ENCODE measurements at regions not wholly inside any gene's neighbourhood (a gene's known extent, or its start where the extent isn't known, plus 50 kb on each side); places are given as distances from the start of the nearest gene placed in this dataset.
"Not testable (repeated sequence)": the region's sequence is repeated elsewhere in the genome, so short reads cannot be mapped to it uniquely, and the experiment has no call there.

DNA sequence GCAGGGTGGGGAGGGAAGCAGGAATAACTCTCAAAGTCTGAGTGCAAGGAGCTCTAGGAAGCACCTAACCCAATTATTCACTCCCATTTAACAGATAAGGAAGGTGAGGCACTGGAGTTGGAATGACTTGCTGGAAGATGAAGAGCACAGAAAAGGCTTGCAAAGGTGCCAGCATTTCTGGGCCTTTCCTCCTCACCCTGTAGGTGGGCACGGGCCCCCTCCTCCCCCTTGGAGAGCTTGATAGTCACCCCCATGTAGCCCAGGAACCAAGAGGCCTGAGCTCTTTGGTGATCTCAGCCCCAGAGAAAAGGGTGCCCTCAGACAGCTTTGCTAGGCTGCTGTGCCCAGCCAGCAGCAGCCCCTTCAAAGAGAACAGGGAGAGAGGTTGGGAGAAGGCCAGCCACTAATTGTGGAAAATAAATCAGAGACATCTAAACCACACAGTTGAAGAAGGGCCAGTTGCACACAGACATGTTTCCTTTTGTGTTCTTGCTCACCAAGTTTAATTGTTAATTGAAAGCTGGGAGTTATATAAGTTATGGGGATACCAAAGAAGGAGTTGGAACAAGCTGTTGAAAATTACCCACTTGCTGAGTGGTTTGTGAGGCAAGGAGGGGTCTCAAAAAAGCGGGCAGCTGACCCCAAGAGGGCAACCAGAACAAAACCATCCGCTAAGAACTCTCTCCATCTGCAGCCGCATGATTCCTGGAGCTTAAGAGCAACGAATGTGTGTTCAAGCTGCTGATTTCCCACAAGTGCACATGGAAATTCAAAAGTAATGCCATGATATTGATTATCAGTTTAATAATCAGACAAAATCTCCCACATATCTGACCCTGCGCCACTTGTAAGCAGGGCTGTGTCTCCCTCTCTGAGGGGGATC lies 77.0 kb downstream of the MRPL14 start:
- DNase-seq, result no peak

DNA sequence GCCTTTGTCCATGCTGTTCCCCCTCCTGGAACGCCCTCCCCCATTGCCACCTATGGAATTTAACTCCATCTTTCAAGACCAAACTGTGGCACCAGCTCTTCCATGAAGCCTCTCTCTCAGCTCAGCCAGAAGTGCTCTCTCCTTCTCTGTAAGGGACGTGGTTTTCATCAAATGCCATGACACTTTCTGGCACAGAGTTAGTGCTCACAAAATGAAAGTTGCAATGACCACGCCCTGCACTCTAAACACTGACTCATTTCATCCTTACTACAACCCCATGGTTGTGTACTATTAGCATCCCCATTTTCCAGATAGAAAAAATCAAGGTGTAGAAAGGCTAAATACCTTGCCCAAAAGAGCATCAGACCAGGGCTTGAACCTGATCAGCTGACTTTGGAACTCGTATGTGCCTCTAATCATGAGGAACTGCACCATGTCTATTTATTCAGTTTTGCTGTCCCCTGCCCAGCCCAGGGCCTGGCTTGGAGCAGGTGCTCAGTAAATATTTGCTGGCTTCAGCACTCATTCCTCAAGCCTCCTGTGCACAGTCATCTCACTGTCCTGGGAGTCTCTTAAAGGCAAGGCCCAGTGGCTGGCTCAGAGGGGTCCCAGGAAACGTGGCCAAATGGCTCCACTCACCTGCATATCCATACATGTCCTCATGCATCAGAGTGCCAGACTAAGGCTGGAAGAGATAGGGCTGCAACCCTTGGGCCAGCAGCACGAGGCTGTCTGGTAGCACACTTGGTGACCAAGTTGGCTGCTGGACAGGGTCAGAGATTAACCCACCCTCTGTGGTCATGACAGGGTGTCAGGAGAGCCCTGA lies 77.9 kb downstream of the MRPL14 start:
- DNase-seq, result no peak

DNA sequence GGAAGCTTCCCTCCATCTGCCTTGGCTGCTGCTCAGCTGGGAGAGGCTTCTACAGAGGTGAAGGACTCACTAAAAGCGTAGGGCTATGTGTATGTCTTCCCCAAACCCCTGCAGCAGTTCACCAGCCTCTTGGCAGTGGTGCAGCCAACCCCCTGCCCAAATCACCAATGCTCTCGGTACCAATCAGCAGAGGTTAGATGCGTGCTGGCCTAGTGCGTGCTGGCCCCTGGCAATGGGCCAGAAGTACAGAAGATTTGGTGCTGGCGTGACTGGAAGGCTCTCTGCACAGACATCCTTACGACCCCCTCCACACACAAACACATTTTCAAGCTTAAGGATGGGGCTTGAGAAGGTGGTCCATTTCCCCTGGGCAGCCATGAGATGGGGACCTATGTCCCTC lies 79.0 kb downstream of the MRPL14 start:
- DNase-seq, result no peak

DNA sequence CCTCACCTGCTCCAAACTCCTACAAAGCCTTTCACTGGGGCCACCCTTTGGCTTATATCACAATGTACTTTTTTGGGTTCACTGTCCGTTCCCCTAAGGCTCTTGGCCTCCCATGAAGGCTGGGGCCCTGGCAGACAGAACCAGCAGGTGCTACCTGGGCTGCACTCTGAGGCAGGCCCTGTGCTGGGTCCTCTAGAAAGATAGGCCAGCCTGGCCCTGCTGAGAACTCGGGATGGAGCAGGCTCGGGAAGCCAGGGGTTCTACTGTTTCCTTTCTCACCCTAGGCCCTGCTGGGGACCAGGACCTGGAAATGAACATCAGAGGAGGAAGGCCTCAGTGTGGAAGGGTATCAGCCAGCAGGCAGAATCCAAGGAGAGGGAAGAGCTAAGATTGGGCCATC lies 79.5 kb downstream of the MRPL14 start:
- no peak for DNase-seq

DNA sequence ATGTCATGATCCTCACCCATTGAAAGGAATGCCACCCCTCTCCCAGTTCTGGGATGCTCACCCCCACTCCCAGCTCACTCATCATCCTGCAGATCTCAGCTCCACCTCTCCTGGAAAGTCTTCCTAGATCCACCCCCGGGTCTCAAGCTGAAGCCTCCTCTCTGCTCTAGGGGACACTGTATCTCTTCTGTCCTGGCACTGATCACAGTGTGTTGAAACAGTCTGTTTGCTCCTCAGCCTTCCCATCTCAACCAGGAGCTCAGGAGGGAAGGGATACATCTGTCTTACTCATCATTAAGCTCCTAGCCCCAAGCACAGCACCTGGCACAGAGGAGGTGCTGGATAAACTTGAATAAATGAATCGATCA lies 80.1 kb downstream of the MRPL14 start:
- DNase-seq, result no peak

DNA sequence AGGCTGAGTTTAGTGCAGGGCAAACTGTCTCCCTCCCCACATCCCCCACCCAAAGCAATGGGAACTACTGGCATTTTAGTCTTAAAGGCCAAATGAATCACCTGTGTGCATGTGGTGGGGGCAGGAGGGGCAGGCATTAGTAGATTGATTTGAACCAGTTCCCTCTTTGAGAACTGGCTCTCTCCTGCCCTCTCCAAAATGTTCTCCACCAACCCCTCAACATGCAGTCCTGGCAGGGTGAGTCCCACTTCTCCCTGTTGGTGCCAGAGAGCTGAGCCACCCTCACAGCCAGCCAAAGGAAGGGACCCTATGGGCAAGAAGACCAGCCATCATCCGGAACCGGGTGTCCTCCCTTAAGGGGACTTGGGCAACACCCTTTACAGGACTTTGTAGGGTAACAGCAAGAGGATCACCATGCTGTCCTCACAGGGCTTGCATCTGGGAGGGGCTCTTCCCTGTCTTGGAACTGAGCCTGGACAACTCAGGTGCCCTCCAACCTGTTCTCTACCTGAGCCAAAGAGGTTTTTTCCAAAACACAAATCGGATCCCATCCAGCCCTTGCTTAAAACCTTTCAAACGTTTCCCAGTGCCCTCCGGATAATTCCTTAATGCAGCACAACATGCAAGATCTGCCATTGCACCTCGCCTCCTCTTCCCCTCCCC lies 80.6 kb downstream of the MRPL14 start:
- no peak for DNase-seq

DNA sequence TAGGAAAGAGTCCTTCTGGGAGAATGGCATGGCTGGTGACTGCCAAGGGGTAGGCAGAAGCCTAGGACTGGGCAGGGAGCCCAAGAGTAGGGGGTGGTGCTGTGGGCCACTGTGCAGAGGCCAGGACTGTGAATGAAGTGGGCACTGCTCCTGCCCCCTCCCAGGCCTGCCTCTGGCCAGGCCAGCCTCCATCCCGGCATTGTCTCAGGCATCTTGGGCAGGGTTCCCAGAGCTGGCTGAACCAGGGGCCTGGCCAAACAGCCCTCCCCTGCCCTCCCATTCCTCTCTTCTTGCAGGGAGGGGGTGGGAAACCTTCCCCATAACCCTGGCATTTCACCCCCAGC lies 81.6 kb downstream of the MRPL14 start:
- no peak for DNase-seq

DNA sequence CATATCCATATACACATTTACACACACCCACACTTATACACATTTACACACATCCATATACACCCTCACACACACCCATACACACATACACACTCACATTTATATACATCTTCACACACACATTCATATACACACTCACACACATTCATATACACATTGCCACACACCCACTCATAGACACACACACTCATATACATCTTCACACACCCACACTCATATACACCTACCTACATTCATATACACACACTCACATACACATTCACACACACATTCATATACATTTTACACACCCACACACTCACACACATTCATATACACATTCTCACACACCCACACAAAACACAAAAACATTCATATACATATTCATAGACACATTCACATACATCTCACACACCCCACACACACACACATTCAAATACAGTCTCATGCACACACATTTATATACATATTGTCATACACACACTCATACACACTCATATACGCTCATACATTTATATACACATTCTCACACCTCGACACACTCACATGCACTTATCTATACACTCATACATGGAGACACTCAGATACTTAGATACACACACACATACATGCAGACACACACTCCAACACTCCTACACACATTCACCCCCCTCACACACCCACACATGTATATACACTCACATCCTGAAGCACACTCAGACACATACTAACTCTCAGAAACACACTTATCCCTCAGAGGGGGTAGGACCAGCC lies 82.1 kb downstream of the MRPL14 start:
- DNase-seq, result no peak

DNA sequence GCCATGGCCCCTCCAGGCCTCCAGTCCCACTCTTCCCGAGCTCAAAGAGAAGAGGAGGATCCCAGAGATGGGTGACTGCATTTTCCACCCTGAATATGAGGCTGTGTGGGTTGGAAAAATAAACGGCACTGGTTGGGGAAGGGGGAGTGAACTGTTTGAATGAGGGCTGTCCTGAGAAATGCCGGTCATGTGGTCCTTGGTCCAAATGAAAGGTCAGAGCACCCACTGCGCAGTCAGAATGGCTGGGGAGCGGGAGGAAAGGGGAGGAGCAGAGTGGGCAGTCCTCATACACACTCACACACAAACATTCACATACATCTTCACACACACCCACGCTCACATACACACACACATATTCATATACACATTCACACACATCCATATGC lies 83.1 kb downstream of the MRPL14 start:
- no peak for DNase-seq

DNA sequence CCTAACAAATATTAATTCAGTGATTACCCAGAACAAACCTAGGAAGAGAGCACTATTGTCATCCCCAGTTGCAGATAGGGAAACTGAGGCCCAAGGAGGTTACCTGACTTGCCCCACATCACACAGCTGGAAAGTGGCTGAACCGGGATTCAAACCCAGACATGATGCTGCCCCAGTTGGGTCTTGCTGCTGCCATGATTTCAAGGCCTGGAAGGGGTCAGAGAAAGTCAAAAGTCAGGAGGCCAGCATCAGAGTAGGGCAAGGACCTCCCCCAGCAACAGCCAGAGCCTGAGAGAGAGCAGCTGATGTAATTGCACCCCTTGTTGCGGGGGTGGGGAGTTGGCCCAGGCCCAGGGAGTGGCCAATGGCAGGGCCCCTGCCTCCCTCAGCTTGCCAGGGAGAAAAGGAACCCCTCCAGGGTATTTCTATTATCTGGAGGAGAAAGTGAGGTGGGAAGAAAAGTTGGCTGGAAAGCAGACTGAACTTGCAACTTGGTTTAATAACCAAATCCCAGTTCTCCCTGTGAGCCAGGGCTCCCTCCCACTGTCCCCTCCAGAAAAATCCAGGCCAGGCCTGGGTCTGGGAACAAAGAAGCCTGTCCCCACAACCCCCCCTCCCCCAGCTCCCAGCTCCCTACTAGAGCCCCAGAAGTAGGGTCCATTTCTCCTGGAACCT lies 83.6 kb downstream of the MRPL14 start:
- no peak for DNase-seq

DNA sequence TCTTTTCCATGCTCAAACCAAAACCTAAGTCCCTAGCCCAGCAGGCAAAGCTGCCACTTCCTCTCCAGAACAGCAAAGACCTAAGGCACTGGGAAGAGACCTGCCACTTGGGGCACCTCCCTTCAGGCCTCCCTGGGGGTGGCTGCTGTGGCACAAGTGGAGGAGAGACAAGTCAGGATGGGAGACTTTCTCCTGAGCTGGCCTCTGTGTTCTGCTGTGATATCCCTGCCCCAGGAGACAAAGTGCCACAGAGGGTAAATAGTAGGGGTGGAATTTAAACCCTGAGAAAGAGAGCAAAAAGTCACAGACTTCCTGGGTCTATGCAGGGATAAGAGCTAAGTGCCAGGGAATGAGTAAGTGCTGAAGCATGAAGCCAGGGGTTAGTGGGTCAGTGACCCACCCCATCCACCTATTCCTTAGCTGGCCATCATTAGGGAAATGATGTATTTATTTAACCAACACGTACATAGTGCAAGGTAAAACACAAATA lies 84.2 kb downstream of the MRPL14 start:
- no peak for DNase-seq

DNA sequence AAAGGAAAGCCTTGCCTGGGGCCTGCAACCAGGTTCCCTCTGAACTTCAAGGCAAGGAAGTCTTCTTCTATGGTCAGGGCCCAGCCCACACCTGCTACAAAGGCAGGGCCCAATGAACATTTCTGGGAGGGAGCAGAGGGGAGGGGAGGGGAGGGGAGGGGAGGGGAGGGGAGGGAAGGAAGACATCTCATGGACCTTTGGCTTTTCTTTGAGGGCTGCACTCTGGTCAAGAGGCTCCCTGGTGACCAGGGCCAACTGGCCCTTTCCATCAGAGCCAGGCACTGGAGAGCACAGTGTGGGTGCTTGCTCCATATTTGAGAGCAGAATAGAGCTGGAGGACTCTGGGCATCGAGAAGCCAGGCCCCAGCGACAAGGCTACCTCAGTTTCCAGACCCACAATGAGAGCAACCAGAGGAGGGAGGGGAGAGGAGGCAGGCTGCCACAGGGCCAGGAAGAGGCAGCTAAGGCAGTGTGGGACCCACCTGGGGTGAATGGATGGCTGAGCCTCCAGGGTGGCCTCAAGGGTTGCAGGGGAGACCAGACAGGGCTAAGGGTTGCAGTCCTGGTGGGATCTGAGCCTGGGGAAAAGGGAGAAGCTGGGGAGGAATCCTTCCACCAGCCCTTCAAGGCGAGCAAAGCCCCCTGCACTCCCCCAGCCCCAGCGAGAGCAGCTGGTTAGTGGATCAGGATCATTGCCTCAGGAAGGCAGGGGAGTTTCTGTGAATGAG lies 84.8 kb downstream of the MRPL14 start:
- no peak for DNase-seq

DNA sequence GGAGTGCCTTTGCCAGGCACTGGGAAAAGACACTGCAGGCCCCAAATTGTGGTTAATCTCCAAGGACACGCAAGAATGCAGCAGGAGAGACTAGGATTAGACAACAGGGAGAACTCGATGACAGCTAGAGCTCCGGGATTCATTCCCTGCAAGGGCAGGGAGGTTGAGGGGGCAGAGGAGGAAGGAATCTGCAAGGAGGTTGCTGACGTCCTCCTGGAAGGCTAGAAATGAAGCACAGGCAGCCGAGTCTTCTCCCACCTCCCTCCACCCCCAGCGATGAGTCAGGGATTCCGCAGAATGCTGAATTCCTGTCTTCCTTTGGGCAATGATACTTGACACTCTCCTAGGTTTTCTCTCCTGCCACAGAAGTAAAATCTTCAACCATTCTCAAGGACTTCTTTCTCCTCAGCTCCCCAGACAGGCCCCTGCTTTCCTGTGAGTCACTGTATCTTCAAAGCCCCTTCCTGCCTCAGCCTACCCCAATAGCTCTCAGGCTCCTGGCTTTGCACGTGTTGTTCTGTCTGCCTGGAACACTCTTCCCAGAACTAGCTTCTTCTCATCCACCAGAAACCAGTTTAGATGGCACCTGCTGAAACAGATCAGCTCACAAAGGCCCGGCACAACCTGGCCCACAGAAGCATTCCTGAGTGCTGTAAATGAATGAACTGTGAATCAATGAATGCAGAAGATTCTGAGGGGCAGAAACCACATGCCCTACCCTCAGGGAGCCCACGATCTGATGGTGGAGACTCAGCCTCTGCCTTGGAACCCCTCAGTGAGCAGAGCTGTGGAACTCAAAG lies 85.6 kb downstream of the MRPL14 start:
- no peak for DNase-seq

DNA sequence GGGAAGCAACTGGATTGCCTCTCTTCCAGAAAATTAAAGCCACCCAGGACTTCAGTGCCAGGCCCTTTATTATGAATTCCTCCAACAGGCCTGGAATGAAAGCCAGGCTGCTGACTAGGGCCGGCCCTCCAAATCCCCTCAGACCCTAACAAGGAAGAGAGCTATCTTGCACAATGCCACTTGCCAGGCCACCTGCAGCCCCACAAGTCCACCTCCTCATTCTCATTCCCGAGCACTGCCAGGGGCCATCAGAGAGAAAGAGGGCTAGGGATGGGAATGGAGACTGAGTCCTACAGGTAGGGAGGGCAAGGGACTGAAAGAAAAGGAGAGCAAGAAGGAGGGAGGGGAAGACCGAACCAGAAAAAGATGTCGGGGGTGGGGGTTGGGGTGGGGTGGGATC lies 86.5 kb downstream of the MRPL14 start:
- no peak for DNase-seq

DNA sequence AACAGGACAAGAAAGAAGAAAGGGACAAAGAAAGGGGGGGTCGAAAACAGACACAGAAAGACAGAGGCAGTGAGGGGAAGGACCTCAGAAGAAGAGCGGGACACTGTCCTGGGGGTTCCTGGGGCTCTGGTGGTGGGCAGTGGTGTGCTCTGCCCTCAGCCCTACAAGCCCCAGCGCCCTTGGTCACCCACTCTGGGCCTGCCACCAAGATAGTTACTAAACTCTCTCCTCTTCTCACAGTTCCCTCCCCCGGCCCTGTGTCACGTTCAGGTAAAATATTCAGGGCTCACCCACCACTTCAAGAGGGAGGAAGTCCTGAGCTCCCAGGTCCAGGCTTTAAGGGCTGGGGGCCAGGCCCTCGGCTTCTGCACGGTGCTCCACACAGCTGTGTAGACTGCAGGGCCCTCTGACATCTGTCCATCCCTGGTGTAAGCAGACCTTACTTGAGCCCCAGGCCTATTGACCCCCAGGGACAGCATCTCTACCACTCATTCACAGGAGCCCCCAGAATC lies 87.4 kb downstream of the MRPL14 start:
- no peak for DNase-seq

DNA sequence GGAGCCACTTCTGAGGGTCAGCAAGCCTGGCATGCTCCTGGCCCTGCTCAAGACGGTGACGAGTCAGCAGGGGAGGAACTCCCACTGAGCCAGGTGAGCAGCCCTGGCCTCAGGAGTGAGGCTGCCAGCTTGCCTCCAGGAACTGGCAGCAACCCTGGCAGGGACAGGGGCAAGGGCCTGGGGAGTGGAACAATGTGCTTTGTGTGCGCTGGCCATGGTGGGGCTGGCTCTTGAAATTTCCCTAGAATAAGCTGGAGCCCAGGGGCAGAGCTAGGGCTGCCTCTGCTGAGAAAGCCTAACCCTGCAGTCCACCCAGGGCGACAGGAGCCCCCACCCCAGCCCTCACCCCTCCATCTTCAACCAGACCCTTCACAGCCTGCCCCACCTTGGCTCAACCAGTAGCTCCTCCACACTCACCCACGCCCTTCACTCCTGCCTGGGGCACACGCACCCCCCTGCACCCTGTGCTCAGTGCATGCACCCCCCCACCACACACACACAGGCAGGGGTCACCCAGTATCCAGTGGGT lies 88.0 kb downstream of the MRPL14 start:
- no peak for DNase-seq

DNA sequence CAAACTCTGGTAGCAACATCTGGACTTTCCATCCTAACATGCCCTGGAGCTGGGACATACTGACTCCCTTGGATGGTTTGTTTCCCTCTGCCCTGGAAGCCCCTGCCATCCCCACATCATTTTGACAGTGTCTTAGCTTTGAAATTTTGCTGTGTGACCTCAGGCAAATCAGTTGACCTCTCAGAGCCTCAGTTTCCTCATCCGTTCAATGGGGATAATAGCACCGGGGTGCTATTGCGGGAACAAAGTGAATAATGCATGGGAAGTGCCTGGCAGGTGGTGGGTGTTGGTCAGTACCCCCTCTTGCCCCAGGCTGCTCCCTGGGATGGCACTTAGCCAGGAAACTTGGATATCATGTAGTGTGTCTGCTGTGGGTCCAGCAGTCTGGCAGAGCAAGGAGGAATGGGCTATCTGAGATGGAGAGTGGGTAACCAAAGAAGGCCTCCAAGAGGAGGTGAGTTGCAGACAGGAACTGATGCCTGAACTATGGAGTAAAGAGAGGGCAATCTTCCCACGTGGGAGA lies 88.6 kb downstream of the MRPL14 start:
- DNase-seq, result no peak

DNA sequence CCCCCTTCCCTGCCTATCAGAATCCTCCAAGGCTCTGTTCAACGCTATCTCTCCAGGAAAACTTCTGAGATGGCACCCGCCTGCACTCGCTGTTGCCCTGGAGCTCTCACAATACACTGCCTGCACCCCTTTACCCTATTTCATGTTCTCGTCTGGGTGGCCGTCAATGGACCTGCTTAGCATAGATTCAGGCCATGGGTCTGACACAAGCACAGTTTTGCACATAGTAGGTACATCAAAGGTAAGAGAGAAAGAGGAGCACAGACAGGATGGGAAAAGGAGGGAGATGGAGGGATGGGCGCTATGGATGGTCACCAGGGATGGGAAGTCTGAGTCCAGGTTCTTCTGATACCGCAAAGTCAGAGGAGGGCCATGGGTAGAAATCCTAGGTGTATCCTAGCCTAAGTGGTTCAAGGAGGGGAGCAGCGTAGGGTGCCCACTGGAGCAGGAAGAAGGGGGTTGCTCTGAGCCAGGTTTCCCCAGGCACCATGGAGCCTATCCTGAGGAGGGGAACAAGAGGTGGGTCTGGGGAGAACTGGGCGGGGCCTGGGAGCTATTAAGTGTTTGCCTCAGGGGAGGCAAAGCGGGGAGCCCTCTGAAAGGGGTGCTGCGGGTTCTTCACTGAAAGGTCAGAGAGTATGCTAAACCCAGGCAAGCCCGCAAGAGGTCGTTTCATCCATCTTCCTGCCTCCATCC lies 89.3 kb downstream of the MRPL14 start:
- DNase-seq, result no peak

DNA sequence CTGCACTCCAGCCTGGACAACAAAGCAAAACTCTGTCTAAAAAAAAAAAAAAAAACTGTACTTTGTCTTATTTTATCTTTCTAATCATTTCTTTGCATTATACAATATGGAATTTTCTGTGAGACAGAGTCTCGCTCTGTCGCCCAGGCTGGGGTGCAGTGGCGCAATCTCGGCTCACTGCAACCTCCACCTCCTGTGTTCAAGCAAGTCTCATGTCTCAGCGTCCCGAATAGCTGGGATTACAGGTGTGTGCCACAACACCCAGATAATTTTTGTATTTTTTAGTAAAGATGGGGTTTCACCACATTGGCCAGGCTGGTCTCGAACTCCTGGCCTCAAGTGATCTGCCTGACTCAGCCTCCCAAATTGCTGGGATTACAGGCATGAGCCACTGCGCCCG lies 90.0 kb downstream of the MRPL14 start:
- DNase-seq, result not testable (repeated sequence)

Data from stimulated activated CD4-positive, alpha-beta T cell treated with anti-CD3 and anti-CD28 coated beads, Interleukin-4, amount 100 ng/mL, for 24 hours (primary cell).